Limb (tissue), 2 donors: ENCODE measurements at regions not wholly inside any gene's neighbourhood (a gene's known extent, or its start where the extent isn't known, plus 50 kb on each side); places are given as distances from the start of the nearest gene placed in this dataset.
"Not testable (repeated sequence)": the region's sequence is repeated elsewhere in the genome, so short reads cannot be mapped to it uniquely, and the experiment has no call there.

ENCODE experiments used
- DNase-seq, 2 donors: peaks; one replicate each; pipeline ENCODE4 v3.0.0-alpha.2; 2016; ENCODE audit errors: extremely low spot score in 2 of 2

DNA sequence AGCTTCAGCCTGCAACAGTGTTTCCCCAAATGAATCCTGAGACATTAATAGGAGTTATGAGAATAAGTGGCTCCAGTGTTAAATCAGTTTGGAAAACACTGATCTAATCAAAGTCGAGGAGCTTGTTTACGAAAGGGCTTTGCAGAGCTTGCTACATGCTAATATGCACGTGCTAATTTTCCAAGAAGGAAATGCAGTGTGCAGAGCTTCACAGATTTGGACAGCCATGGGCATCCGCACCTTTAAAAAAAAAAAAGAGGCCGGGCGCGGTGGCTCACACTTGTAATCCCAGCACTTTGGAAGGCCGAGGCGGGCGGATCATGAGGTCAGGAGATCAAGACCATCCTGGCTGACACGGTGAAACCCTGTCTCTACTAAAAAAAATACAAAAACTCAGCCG, 79.7 kb upstream of the LMO2 start:
- DNase-seq, result not testable (repeated sequence)

DNA sequence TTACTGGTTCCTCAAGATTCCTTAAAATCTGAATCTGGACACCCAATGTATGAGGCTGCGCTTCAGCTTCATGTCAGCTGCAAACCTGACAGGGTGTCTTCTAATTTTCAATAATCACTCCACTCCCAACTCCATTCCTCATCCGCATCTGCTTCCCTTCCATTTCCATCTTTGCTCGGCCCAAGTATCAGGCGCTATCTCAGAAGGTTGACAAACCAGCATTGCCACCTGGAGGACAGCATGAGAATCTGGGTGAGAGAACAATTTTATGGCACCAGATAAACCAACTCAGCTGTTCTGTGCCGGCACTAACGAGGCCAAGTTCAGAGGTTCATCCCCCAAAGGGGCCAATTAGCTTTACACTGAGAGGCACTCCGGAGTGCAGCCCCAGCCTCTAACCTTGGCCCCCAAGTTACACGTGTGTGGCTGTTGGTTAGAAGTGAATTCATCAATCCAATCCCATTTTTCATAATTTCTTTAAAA, 79.1 kb upstream of the LMO2 start:
- peak; percentile 45 to 60 for DNase-seq

DNA sequence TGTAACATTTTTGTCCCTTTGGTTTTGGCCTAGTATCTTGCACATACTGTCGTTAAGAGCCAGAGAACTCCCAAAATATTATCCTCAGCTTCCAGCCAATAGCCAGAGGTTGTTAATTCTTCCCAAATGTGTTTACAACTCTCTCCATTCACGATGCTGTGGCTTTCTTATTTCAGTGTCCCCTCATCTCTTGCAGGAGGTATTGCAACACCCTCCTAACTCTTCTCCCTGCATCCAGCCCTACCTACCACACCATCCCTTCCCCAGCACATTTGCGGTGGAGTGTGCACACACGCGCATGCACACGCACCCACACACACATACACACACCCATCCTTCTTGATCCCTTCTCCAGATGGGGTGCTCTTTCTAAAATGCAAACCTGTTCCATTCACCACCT, 75.6 kb upstream of the LMO2 start:
- no peak for DNase-seq

DNA sequence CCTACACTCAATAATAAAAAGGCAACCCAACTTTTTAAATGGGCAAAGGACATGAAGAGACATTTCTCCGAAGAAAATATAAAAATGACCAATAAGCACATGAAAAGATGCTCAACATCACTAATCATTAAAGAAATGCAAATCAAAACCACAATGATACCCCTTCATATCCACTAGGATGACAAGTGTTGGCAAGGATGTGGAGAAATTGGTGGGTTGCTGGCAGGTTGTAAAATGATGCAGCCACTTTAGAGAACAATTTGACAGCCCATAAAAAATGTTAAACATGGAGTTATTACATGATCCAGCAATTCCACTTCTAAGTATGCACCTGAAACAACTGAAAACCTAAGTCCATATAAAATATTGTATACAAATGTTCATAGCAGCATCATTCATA, 73.2 kb upstream of the LMO2 start:
- no peak for DNase-seq

DNA sequence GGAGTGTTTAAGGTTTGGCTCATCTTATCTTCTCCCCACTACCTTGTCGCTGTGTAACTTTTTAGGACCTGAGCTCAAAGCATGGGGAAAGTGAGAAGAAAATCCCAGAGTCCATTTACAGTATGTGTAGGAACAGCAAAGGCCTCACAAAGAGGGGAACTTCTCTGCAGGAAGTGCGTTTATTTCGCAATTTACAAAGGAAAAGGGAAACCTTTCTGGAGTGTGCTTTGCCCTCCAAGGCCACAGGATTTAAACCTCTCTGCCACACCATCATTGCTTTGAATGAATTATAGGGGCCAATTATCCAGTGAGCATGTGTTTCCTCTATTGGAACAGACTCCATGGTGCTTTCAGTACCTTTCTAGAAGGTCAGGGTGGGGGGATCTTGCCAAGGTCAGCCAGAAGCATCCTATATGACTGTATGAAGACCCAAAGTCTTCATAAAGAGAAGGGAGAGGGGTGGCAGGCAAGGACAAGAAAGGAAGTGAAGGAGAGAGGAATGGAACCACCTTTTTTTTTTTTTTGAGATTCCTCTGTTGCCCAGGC, 68.1 kb upstream of the LMO2 start:
- no peak for DNase-seq

DNA sequence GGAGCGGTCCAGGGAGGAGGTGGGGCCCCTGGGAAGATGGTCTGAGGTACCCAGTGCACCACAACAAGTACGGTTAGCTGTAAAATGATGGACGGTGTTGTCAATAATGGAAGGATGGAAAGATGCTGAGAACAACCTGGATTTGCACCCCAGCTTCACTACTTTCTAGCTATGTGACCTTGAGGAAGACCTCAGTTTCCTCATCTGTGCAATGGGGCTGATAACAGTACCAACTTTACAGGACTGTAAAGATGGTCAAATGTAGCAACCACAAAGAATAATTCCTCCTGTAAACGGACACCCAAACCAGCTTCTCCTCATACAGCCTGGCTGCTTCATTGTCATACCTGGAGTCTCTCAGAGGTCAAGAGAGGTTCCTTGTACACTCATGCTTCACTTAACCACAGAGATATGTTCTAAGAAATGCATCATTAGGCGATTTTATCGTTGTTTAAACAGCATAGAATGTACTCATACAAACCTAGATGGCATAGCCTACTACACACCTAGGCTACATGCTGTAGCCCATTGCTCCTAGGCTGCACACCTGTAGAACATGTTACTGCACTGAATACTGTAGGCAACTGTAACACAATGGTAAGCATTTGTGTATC, 65.5 kb upstream of the LMO2 start:
- DNase-seq, result no peak

DNA sequence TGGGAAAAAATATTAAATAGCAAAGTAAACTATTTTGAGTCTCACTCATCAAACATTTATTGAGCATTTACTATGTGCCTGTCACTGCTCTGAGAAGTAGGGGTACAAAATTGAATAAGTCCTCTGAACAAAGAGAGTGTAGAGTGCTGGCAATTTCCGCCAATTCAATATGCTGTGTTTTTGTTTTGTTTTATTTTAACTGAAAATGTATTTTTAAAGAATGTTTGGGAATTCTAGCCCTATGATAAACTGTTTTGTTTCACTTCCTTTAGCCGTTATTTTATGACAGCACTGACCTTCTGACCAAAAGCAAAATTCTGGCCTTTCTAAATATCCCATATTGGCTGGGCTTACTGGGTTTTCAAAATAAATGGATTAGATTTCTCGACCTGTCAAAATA, 64.7 kb upstream of the LMO2 start:
- no peak for DNase-seq

DNA sequence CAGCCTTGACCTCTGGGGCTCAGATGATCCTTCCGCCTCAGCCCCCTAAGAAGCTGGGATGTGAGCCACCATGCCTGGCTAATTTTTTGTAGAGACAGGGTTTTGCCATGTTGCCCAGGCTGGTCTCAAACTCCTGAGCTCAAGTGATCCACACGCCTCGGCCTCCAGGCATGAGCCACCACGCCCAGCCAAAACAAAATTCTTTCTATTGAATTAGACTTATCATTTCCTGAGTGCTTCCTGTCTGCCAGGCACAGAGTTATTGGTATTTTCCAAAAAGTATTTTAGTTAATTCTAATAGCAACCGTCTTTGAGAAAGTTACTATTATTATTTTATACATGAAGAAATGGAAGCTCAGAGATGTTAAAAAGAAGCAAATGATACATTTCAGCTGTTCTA, 61.4 kb upstream of the LMO2 start:
- no peak for DNase-seq

DNA sequence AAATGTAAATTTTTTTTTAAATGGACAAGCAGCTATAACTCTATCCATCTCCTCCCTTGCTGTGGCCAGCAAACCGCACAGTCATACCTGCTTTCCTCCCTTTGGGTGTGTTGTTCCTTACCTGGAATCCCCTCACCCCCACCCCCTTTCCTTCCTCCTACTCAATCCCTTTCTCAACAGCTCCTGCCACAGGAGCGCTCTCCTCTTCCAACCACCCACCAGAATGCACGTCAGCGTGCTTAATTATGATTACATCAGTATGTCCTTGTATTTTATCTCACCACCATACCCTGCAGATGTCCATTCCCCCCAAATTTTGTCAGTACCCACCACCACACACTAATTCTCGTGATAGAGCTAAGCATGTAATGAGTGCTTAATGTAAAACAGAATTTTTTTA, 60.9 kb upstream of the LMO2 start:
- no peak for DNase-seq

DNA sequence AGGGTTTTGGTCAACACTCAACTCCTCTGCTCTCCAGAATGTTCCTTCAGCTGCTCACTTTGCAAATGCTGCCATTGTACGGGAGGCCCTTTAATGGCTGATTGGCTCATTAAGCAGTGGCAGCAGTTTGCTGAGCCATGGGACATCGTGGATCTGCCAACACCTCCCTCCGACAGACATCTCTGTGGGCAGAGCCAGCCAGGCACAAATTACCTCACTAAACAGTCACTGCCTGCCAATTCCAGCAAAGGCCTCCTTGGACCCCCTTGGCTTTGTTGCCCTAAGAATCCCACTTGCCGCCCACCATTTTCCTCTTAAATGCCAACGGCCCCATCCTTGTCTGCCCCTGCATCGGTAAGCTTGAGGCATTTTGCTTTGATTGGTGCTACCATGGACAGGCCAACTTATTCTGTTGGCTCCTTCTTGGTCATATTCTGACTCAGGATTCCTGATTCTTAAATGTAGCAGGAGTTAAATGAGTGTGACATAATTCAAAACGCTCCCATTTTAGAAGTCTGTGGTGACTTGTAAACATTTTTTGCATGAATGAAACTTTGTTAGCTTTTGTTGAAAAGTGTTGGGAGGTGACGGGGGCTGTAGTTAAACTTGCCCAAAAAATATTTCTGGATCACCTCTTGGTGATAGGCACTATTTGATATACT, 57.5 kb upstream of the LMO2 start:
- no peak for DNase-seq

DNA sequence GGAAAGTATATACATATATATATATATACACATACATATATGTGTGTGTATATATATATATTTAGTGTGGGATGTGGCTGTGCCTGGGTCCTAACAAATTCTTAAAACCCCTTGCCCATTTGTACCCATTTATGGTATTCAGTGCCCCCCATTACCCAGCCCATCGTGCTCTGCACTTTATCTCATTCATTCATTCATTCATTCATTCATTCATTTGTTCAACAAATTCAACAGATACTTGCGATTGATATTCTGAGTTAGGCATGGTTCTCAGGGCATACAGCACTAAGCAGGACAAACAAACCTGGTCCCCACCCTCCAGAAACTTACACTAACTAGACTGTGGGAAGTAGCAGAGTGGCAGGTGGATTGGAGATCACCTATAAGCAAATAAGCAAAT, 56.6 kb upstream of the LMO2 start:
- no peak for DNase-seq

DNA sequence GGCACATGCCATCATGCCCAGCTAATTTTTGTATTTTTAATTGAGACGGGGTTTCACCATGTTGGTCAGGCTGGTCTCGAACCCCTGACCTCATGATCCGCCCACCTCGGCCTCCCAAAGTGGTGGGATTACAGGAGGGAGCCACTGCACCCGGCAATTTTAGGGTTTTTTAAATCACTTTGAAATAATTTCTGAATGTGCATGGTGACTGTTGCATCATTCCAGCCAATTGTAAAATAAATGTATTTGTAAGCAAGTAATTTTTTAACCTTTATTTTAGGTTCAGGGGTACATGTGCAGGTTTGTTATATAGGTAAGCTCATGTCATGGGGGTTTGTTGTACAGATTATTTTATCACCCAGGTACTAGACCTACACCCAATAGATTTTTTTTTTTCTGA, 56.0 kb upstream of the LMO2 start:
- DNase-seq, result not testable (repeated sequence)

DNA sequence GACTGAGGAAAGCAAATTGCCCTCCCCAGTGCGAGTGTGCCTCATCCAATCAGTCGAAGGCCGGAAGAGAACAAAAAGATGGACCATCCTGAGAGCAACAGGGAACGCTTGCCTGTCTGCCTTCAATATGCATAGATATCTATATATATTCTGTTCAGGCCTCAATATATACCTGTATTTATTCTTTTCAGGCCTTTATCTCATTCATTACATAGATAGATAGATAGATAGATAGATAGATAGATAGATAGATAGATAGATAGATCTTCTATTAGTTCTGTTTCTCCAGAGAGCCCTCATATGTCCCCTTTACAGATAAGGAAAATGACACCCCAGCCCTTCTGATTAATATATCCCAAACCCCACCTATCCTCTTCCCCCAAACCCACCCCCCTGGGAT, 55.1 kb upstream of the LMO2 start:
- DNase-seq, result no peak

DNA sequence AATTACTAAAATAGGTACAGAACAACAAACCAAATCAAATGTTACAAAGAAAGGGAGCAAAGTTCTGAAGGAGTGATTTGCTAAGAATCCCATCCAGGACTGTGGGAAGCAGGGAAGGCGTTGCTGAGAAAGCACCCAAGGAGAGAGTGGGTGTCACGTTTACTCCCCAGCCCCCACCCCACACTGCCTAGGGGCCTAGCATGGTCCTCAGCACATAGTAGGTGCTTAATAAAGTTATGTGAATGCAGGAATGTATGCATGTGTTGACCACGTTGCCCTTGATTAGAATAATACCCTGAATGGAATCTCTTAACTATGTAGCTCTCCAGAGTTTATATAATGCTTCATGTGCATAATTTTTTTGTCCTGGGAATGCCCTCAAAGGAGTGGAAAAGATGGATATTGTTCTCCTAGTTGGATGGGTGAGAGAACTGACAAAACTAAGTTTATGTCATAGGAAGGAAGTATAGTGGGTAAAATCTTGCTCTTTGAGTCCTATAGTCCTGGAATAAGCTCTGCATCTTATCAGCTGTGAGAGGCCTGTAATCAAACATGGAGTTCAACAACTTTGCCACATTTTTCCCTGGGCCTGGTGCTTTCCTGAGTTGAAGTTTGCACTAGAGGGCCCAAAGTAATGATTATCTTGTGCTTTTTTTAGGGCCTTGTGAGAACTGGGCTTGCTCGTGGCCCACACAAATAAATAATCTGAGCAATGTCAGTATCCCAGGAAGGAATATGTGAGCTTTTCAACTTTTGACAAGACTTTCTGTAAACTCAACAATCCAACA, 53.8 kb upstream of the LMO2 start:
- DNase-seq, result no peak

DNA sequence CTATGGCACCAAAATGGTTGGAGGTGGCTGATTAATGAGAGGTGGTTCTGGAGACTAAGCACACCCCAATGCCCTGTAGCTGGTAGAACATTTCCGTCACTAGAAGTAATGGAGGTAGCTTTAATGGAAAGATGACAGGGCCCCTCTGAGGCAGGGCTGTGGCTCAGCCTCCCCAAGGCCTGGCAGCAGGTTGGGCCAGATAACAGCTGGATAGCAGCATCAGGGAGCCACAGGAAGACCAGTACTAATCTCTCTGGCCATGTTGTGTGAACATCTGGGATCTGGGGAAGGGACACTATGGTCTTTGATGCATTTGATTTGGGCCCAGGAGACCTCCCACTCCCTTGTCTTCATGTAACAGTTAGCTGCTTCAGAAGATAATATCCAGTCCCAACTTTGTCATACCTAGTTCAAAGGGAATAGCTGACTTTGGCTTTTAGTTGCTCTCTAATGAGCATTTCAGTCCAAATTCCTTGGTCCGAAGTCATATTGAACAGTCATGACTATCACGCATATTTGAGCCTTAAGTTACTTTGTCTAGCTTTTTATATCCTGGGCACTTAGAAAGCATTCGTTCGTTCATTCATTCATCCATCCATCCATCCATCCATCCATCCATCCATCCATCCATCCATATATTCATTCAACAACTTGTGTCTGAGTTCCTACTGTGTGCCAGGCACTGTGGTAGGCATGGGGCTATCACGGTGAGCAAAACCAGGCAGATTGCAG, 53.0 kb upstream of the LMO2 start:
- no peak for DNase-seq

DNA sequence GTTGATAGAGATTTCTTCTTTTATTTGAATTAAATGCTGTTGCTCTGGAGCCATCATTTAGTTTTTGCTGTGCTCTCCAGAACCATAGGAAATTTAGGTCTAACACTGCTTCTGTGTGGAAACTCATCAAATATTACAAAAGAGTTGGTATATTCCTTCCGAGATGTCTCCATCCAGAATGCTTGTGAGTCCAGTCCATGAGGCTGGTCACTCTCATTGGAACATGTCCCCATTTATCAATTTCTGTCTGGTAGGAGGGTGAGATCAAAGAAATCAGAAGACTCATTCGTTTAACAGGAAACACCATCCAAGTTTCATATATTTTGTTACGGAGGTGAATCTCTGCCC, 52.4 kb upstream of the LMO2 start:
- DNase-seq, result no peak

DNA sequence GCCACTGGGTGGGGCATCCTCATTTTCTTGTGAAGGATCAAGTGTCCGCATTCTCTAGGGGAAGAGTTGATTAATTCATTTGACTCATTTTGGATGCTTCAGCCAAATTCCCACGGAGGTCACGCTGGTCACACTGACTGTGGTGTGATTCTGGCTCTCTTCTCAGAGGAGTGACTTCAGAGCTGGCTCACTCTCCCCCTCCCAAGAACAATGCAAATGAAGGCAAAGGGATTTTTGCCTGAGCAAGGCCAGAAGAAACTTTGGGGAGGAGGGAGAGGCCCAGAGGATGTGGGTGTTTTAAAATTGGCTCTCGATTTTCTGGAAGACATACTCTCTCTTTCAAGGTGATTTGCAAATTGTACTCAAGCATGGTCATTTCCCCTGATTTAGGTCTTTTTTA, 51.1 kb upstream of the LMO2 start:
- DNase-seq, result no peak

DNA sequence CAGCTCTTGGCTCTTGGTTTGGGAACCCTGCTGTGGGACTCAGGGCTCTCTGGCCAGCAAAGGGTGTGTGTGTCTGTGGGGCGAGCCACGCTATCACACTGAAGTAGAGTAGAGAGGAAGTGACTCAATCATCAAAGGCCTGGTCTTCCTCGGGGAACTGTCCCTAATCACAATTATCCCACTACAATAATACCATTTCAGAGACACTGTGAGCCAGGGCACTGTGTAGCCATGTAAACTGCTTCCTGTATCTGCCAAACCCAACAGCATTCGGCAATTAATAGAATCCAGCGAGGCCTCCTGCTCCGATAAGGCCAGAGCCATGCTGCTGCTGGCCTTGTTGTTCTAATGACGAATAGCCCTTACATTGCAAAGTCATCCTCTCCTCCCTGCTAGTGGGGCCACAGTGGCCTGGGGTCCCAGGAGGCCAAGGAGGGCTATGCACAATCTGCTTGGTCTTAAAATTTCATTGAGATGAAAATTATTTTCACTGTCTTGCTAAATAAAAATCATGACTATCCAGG, 49.8 kb upstream of the LMO2 start:
- DNase-seq, result no peak
